H1 (cell line): ENCODE measurements at regions not wholly inside any gene's neighbourhood (a gene's known extent, or its start where the extent isn't known, plus 50 kb on each side); places are given as distances from the start of the nearest gene placed in this dataset.

ENCODE experiments used
- CTCF ChIA-PET: fragments of 300-600 bp; sonication (Branson Sonifier 250); formaldehyde crosslinking; loops from one replicate; lab custom pipeline; 2021; ENCODE audit not compliant: partially characterized antibody; lab: Charles Lee
- POLR2A ChIA-PET: fragments of 300-600 bp; sonication (Branson Sonifier 250); formaldehyde crosslinking; loops from one replicate; lab custom pipeline; 2021; ENCODE audit warnings: inconsistent platforms; ENCODE audit not compliant: partially characterized antibody; lab: Charles Lee
- DNase-seq, 2 experiments: peaks; one replicate each; pipeline versions ENCODE4 v3.0.0 to v3.0.0-alpha.2; 2010 to 2022; ENCODE audit warnings: low spot score in 2 of 2, low read depth in 1 of 2, mixed read lengths in 1 of 2
- FAIRE-seq: peaks from 2 replicates; lab custom pipeline; 2011; peaks lifted over from hg19 to GRCh38; lab: Jason Lieb, UNC
- H2AFZ ChIP-seq: 2 replicates; pipeline ENCODE4 v1.8.1; 2012; ENCODE audit warnings: low read length, inconsistent platforms
- H2AK5ac ChIP-seq: 2 replicates; pipeline ENCODE4 v1.6.1; 2013; ENCODE audit warnings: low read depth, low read length
- H2BK120ac ChIP-seq: replicated peaks from 2 replicates; pipeline ENCODE3; 2013; ENCODE audit warnings: low read depth, low read length, inconsistent platforms
- H2BK12ac ChIP-seq: 2 replicates; pipeline ENCODE4 v1.6.1; 2013; ENCODE audit warnings: low read depth, low read length
- H2BK15ac ChIP-seq: 2 replicates; pipeline ENCODE4 v1.6.1; 2013; ENCODE audit warnings: low read length
- H2BK20ac ChIP-seq: 2 replicates; pipeline ENCODE4 v1.6.1; 2013; ENCODE audit warnings: low read length
- H2BK5ac ChIP-seq: 2 replicates; pipeline ENCODE4 v1.6.1; 2013; ENCODE audit warnings: low read depth, low read length
- H3K14ac ChIP-seq: 2 replicates; pipeline ENCODE4 v1.6.1; 2013; ENCODE audit warnings: inconsistent platforms; ENCODE audit not compliant: insufficient read length
- H3K18ac ChIP-seq: 2 replicates; pipeline ENCODE4 v1.6.1; 2013; ENCODE audit warnings: low read length; ENCODE audit errors: extremely low read depth
- H3K23ac ChIP-seq: 2 replicates; pipeline ENCODE4 v1.6.1; 2013; ENCODE audit warnings: inconsistent platforms; ENCODE audit not compliant: insufficient read length
- H3K23me2 ChIP-seq: 2 replicates; pipeline ENCODE4 v1.6.1; 2013; ENCODE audit warnings: low read depth, low read length
- H3K27ac ChIP-seq: 2 replicates; pipeline ENCODE4 v1.6.1; 2011; ENCODE audit warnings: low read depth, low read length, inconsistent platforms
- H3K27me3 ChIP-seq, 4 experiments: replicated peaks in 1 of 4; 1 replicate in 1 of 4; 2 replicates in 3 of 4; pipeline versions ENCODE4 v1.6.1 to v1.8.1; 2011 to 2013; ENCODE audit warnings: low read length in 3 of 4, mild to moderate bottlenecking in 3 of 4, inconsistent platforms in 2 of 4, mixed read lengths in 2 of 4, moderate library complexity in 1 of 4; ENCODE audit not compliant: control insufficient read depth in 3 of 4, insufficient read depth in 3 of 4; ENCODE audit errors: extremely low read depth in 1 of 4
- H3K36me3 ChIP-seq, 4 experiments: 2 replicates each; pipeline versions ENCODE4 v1.6.1 to v1.8.1; 2011 to 2013; ENCODE audit warnings: mild to moderate bottlenecking in 4 of 4, low read length in 3 of 4, moderate library complexity in 2 of 4, control low read depth in 1 of 4, inconsistent platforms in 1 of 4; ENCODE audit not compliant: insufficient read depth in 4 of 4, control insufficient read depth in 2 of 4
- H3K4ac ChIP-seq: replicated peaks from 2 replicates; pipeline ENCODE3; 2013; ENCODE audit warnings: low read length, low read depth, mixed read lengths, inconsistent platforms; ENCODE audit not compliant: insufficient read length
- H3K4me1 ChIP-seq, 4 experiments: replicated peaks in 1 of 4; 1 replicate in 1 of 4; 2 replicates in 3 of 4; pipeline versions ENCODE4 v1.6.1 to v1.8.1; 2011 to 2013; ENCODE audit warnings: low read length in 3 of 4, inconsistent platforms in 2 of 4, mixed read lengths in 1 of 4; ENCODE audit not compliant: insufficient read depth in 4 of 4, control insufficient read depth in 3 of 4
- H3K4me2 ChIP-seq, 2 experiments: 2 replicates each; pipeline versions ENCODE4 v1.6.1 to v1.8.1; 2011 to 2013; ENCODE audit warnings: low read depth in 2 of 2, low read length in 2 of 2, control low read depth in 1 of 2, inconsistent platforms in 1 of 2, mild to moderate bottlenecking in 1 of 2; ENCODE audit not compliant: insufficient read depth in 1 of 2
- H3K4me3 ChIP-seq, 4 experiments: fragments of 200-600, 300-600 bp in 1 of 4; sonication (generic), shearing (Covaris generic), sonication (Bioruptor Twin) in 1 of 4; 2 replicates each; pipeline versions ENCODE4 v1.5.1 to v1.8.1; 2011 to 2016; ENCODE audit warnings: low read length in 4 of 4, low read depth in 3 of 4, control low read depth in 2 of 4, inconsistent platforms in 2 of 4, mild to moderate bottlenecking in 2 of 4, mixed read lengths in 1 of 4, moderate library complexity in 1 of 4; ENCODE audit not compliant: insufficient read depth in 2 of 4; ENCODE audit errors: extremely low read depth in 1 of 4
- H3K56ac ChIP-seq: replicated peaks from 2 replicates; pipeline ENCODE3; 2013; ENCODE audit warnings: low read depth, mild to moderate bottlenecking, mixed read lengths, low read length, inconsistent platforms; ENCODE audit not compliant: insufficient read length
- H3K79me1 ChIP-seq: 2 replicates; pipeline ENCODE4 v1.6.1; 2013; ENCODE audit warnings: low read depth, low read length, control low read depth
- H3K79me2 ChIP-seq, 2 experiments: 2 replicates each; pipeline versions ENCODE4 v1.6.1 to v1.8.1; 2012 to 2013; ENCODE audit warnings: low read length in 2 of 2, mild to moderate bottlenecking in 2 of 2, inconsistent platforms in 1 of 2; ENCODE audit not compliant: insufficient read depth in 2 of 2, control insufficient read depth in 1 of 2
- H3K9ac ChIP-seq, 4 experiments: replicated peaks in 1 of 4; 1 replicate in 1 of 4; 2 replicates in 3 of 4; pipeline versions ENCODE4 v1.6.1 to v1.8.1; 2011 to 2013; ENCODE audit warnings: low read depth in 3 of 4, low read length in 3 of 4, control low read depth in 2 of 4, mild to moderate bottlenecking in 2 of 4, moderate library complexity in 2 of 4, inconsistent platforms in 1 of 4; ENCODE audit errors: extremely low read depth in 1 of 4
- H3K9me3 ChIP-seq, 2 experiments: 2 replicates each; pipeline versions ENCODE4 v1.6.1 to v1.8.1; 2012 to 2013; ENCODE audit warnings: mild to moderate bottlenecking in 2 of 2, moderate library complexity in 2 of 2, control low read depth in 1 of 2, inconsistent platforms in 1 of 2, low read depth in 1 of 2, low read length in 1 of 2, mixed read lengths in 1 of 2; ENCODE audit not compliant: insufficient read depth in 2 of 2
- H4K20me1 ChIP-seq, 2 experiments: replicated peaks in 1 of 2; 2 replicates each; pipeline versions ENCODE3 to v1.8.1; 2011 to 2013; ENCODE audit warnings: inconsistent platforms in 2 of 2, low read length in 2 of 2, mild to moderate bottlenecking in 1 of 2; ENCODE audit not compliant: insufficient read depth in 2 of 2, control insufficient read depth in 1 of 2
- H4K5ac ChIP-seq: 2 replicates; pipeline ENCODE4 v1.6.1; 2013; ENCODE audit warnings: low read length, low read depth, mixed read lengths, inconsistent platforms; ENCODE audit not compliant: insufficient read length
- H4K8ac ChIP-seq: 2 replicates; pipeline ENCODE4 v1.8.0; 2013; ENCODE audit warnings: mild to moderate bottlenecking, moderate library complexity, low read length, inconsistent platforms; ENCODE audit not compliant: insufficient read depth; ENCODE audit errors: extremely low read depth
- H4K91ac ChIP-seq: replicated peaks from 2 replicates; pipeline ENCODE3; 2013; ENCODE audit warnings: low read length, mixed read lengths, inconsistent platforms; ENCODE audit not compliant: insufficient read length
- HDAC2 ChIP-seq, 2 experiments: fragments of 300-600 bp in 1 of 2; sonication (generic) in 1 of 2; IDR thresholded peaks; 2 replicates each; pipeline ENCODE4 v1.6.1; 2011 to 2012; ENCODE audit warnings: low read depth in 2 of 2, low read length in 2 of 2, mild to moderate bottlenecking in 2 of 2, moderate library complexity in 2 of 2, borderline replicate concordance in 1 of 2, inconsistent platforms in 1 of 2
- SAP30 ChIP-seq: fragments of 300-600 bp; sonication (generic); IDR thresholded peaks from 2 replicates; pipeline ENCODE4 v1.7.1; 2012; ENCODE audit warnings: low read length, moderate library complexity, mild to moderate bottlenecking, inconsistent platforms; ENCODE audit not compliant: insufficient read depth, insufficient replicate concordance
- ZNF274 ChIP-seq: IDR thresholded peaks from 2 replicates; pipeline ENCODE4 v1.7.0; 2012; ENCODE audit warnings: low read length, borderline replicate concordance; ENCODE audit errors: extremely low read depth
- WGBS, 2 experiments: shearing (Covaris generic) in 1 of 2; methylation state at CpG; one replicate each; pipeline versions ENCODE4 v1.1.6 to v1.1.7; 2013 to 2015; ENCODE audit warnings: low lambda C conversion rate in 2 of 2, mixed read lengths in 2 of 2, inconsistent platforms in 1 of 2, low coverage in 1 of 2, missing lambda C conversion rate in 1 of 2; ENCODE audit not compliant: insufficient replicate concordance in 2 of 2, insufficient coverage in 1 of 2, insufficient read length in 1 of 2; ENCODE audit errors: extremely low coverage in 1 of 2, missing lambda C conversion rate in 1 of 2; 5-methylcytosine and 5-hydroxymethylcytosine counted together
- TF ChIP-seq, protein P1 (sequence below): IDR thresholded peaks from 2 replicates; pipeline ENCODE4 v1.6.1; 2012; ENCODE audit warnings: low read length, inconsistent platforms

DNA sequence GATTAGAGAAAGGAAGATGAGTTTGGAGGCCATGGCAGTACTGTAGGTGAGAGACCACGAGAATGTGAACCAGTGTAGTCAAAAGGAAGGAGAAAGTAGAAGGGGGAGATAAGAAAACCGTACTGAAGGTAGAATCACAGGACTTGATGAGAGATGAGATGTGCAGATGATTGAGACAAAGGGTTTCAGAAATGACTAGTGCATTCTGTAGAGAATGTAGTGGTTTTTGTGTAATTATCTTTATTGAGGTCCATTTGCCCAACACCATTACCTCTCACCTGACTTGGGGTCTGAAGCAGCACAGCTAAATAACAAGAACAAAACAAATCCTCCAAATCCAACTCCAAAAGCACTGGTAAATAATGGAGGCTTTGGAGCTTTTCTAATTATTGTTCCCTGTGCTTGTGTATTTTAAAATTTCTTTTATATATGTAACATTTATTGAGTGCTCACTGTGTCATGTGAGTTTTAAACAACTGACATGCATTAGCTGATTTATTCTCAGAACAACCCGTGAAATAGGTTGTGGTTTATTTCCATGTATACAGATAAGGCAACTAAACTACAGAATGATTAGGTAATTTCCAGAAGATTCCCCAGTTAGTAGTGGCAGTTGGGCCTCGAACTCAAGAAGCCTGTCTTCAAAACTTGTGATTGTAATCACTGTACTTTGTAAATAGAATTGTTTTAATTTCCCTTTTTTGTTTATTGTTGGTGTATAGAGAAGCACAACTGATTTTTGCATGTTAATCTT is 390.0 kb downstream of the AEBP2 start:
- Histone ChIP-seq H3K56ac (no peak overlapping the region), H4K20me1 (no peaks in the 10 kb centered on the region), H4K8ac (no peak overlapping the region), H2AFZ (no peak overlapping the region), H3K4me1 (no peaks in the 10 kb centered on the region), H2BK15ac (no peak overlapping the region), H2BK120ac (no peak overlapping the region), H3K9ac (no peak overlapping the region), H3K79me1 (no peaks in the 10 kb centered on the region), H3K36me3 (no peaks in the 10 kb centered on the region), H2BK5ac (no peak overlapping the region), H3K14ac (no peak overlapping the region), H2BK20ac (no peak overlapping the region), H3K27ac (no peak overlapping the region), H2BK12ac (no peak overlapping the region), H3K79me2 (no peaks in the 10 kb centered on the region), H4K5ac (no peak overlapping the region), H3K4me3 (no peak overlapping the region), H2AK5ac (no peak overlapping the region), H4K91ac (no peak overlapping the region), H3K18ac (no peak overlapping the region), H3K23me2 (peaks cover 1% of the 10 kb centered on the region; the same call in 1 of the 2 replicates), H3K23ac (no peak overlapping the region), H3K27me3 (no peaks in the 10 kb centered on the region), H3K4me2 (no peak overlapping the region), H3K4ac (no peak overlapping the region), H3K9me3 (no peaks in the 10 kb centered on the region)
- DNase-seq (no peak), FAIRE-seq (no peak)
- 88% methylated on average over 4 of the region's 4 CpGs; no CpG with 5 or more reads in 1 of the 2 experiments for WGBS, 2 experiments
- TF ChIP-seq HDAC2 (IDR thresholded peaks at IDR 0.05; ENCODE audit: borderline replicate concordance in 1 of 2, low read depth in 2 of 2, low read length in 2 of 2) (no peak), SAP30 (no peak), ZNF274 (no peak)
- TF ChIP-seq, protein P1, sequence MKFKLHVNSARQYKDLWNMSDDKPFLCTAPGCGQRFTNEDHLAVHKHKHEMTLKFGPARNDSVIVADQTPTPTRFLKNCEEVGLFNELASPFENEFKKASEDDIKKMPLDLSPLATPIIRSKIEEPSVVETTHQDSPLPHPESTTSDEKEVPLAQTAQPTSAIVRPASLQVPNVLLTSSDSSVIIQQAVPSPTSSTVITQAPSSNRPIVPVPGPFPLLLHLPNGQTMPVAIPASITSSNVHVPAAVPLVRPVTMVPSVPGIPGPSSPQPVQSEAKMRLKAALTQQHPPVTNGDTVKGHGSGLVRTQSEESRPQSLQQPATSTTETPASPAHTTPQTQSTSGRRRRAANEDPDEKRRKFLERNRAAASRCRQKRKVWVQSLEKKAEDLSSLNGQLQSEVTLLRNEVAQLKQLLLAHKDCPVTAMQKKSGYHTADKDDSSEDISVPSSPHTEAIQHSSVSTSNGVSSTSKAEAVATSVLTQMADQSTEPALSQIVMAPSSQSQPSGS, result no peak
- CTCF ChIA-PET, result no interaction called here
- POLR2A ChIA-PET, result interaction anchor here (0.8 kb wide), 1 partner anchor 11 kb away, joined by 3 read pairs; no protein-coding TSS in a partner anchor
